Fibroblast of lung (primary cell): ENCODE measurements at regions not wholly inside any gene's neighbourhood (a gene's known extent, or its start where the extent isn't known, plus 50 kb on each side); places are given as distances from the start of the nearest gene placed in this dataset.

Experiments
- DNase-seq, 2 donors: peaks; one replicate each; pipeline versions ENCODE4 v3.0.0 to v3.0.0-alpha.2; 2010; ENCODE audit warnings: low read depth in 2 of 2
- H2AFZ ChIP-seq: 2 replicates; pipeline ENCODE4 v1.5.1; 2012; ENCODE audit warnings: low read length, control low read depth, inconsistent platforms
- H3K27ac ChIP-seq: 2 replicates; pipeline ENCODE4 v1.5.1; 2011; ENCODE audit warnings: low read length, control low read depth; ENCODE audit not compliant: insufficient read depth
- H3K27me3 ChIP-seq: 2 replicates; pipeline ENCODE4 v1.5.1; 2011; ENCODE audit warnings: mild to moderate bottlenecking, low read length; ENCODE audit not compliant: control insufficient read depth, insufficient read depth
- H3K36me3 ChIP-seq: 2 replicates; pipeline ENCODE4 v1.5.1; 2011; ENCODE audit warnings: low read length; ENCODE audit not compliant: control insufficient read depth, insufficient read depth
- H3K4me1 ChIP-seq: 2 replicates; pipeline ENCODE4 v1.5.1; 2011; ENCODE audit warnings: low read length; ENCODE audit not compliant: control insufficient read depth, insufficient read depth; ENCODE audit errors: extremely low read depth
- H3K4me2 ChIP-seq: 2 replicates; pipeline ENCODE4 v1.5.1; 2011; ENCODE audit warnings: low read length, control low read depth; ENCODE audit not compliant: insufficient read depth; ENCODE audit errors: extremely low read depth
- H3K4me3 ChIP-seq, 4 experiments: fragments of 200-600 bp in 1 of 4; sonication (generic) in 1 of 4; replicated peaks in 1 of 4; 2 replicates each; pipeline ENCODE4 v1.5.1; 2011 to 2016; ENCODE audit warnings: low read length in 4 of 4, low read depth in 3 of 4, mild to moderate bottlenecking in 3 of 4, control low read depth in 2 of 4, inconsistent platforms in 1 of 4, mixed read lengths in 1 of 4; ENCODE audit not compliant: insufficient read depth in 1 of 4; ENCODE audit errors: control extremely low read depth in 1 of 4
- H3K79me2 ChIP-seq: 2 replicates; pipeline ENCODE4 v1.5.1; 2012; ENCODE audit warnings: mild to moderate bottlenecking, low read length, inconsistent platforms; ENCODE audit not compliant: control insufficient read depth, insufficient read depth
- H3K9ac ChIP-seq: 2 replicates; pipeline ENCODE4 v1.5.1; 2011; ENCODE audit warnings: mild to moderate bottlenecking, low read length, control low read depth; ENCODE audit not compliant: insufficient read depth
- H3K9me3 ChIP-seq: 2 replicates; pipeline ENCODE4 v1.5.1; 2012; ENCODE audit warnings: low read depth, low read length; ENCODE audit not compliant: control insufficient read depth, insufficient read depth
- H4K20me1 ChIP-seq: 2 replicates; pipeline ENCODE4 v1.5.1; 2011; ENCODE audit warnings: low read length; ENCODE audit not compliant: control insufficient read depth, insufficient read depth; ENCODE audit errors: extremely low read depth
- CTCF ChIP-seq, 2 donors: IDR thresholded peaks in 1 of 2; conservative IDR thresholded peaks in 1 of 2; 1 replicate in 1 of 2; 2 replicates in 1 of 2; pipeline ENCODE4 v1.5.1; 2011 to 2012; ENCODE audit warnings: low read length in 2 of 2, control low read depth in 1 of 2, inconsistent platforms in 1 of 2, low read depth in 1 of 2, mild to moderate bottlenecking in 1 of 2
- EZH2 ChIP-seq: IDR thresholded peaks from 2 replicates; pipeline ENCODE4 v1.5.1; 2012; ENCODE audit warnings: low read length, control low read depth, mild to moderate bottlenecking; ENCODE audit errors: missing control alignments

- Histone ChIP-seq H4K20me1 (no peaks in the 10 kb centered on the region), H3K9ac (no peak overlapping the region), H3K4me3 (no peak overlapping the region), H3K4me2 (no peak overlapping the region), H3K27ac (no peak overlapping the region), H2AFZ (no peak overlapping the region), H3K4me1 (no peaks in the 10 kb centered on the region), H3K36me3 (no peaks in the 10 kb centered on the region), H3K79me2 (no peaks in the 10 kb centered on the region), H3K27me3 (no peaks in the 10 kb centered on the region), H3K9me3 (no peaks in the 10 kb centered on the region)
- no peak for DNase-seq
- no peak for TF ChIP-seq CTCF (conservative IDR thresholded peaks at IDR 0.05 in 1 of 2, IDR thresholded peaks at IDR 0.05 in 1 of 2; ENCODE audit: low read depth in 1 of 2, low read length in 2 of 2)
- TF ChIP-seq EZH2, result no peak
Observed at GRCh38 chr1:199220031-199220430, 581.2 kb downstream of the PTPRC start.

- Histone ChIP-seq H3K27ac (no peak overlapping the region), H3K9ac (no peak overlapping the region), H2AFZ (no peak overlapping the region), H3K27me3 (no peaks in the 10 kb centered on the region), H3K4me1 (peaks cover 2% of the 10 kb centered on the region), H3K4me3 (no peak overlapping the region), H3K79me2 (no peaks in the 10 kb centered on the region), H4K20me1 (no peaks in the 10 kb centered on the region), H3K36me3 (no peaks in the 10 kb centered on the region), H3K9me3 (no peaks in the 10 kb centered on the region), H3K4me2 (no peak overlapping the region)
- TF ChIP-seq CTCF (conservative IDR thresholded peaks at IDR 0.05 in 1 of 2, IDR thresholded peaks at IDR 0.05 in 1 of 2; ENCODE audit: low read depth in 1 of 2, low read length in 2 of 2) (no peak), EZH2 (no peak)
- no peak for DNase-seq
Observed at GRCh38 chr1:199221371-199222150, 582.7 kb downstream of the PTPRC start.

- Histone ChIP-seq H3K27ac (no peak overlapping the region), H3K4me1 (peaks cover 2% of the 10 kb centered on the region), H3K36me3 (no peaks in the 10 kb centered on the region), H3K9me3 (no peaks in the 10 kb centered on the region), H4K20me1 (no peaks in the 10 kb centered on the region), H3K4me3 (no peak overlapping the region), H3K9ac (no peak overlapping the region), H3K4me2 (no peak overlapping the region), H3K27me3 (no peaks in the 10 kb centered on the region), H3K79me2 (no peaks in the 10 kb centered on the region), H2AFZ (no peak overlapping the region)
- no peak for TF ChIP-seq CTCF (conservative IDR thresholded peaks at IDR 0.05 in 1 of 2, IDR thresholded peaks at IDR 0.05 in 1 of 2; ENCODE audit: low read depth in 1 of 2, low read length in 2 of 2)
- TF ChIP-seq EZH2, result no peak
- DNase-seq, result no peak
Observed at GRCh38 chr1:199223936-199224335, 585.1 kb downstream of the PTPRC start.
